ENCODE measurements at regions not wholly inside any gene's neighbourhood (a gene's known extent, or its start where the extent isn't known, plus 50 kb on each side); places are given as distances from the start of the nearest gene placed in this dataset.

DNA sequence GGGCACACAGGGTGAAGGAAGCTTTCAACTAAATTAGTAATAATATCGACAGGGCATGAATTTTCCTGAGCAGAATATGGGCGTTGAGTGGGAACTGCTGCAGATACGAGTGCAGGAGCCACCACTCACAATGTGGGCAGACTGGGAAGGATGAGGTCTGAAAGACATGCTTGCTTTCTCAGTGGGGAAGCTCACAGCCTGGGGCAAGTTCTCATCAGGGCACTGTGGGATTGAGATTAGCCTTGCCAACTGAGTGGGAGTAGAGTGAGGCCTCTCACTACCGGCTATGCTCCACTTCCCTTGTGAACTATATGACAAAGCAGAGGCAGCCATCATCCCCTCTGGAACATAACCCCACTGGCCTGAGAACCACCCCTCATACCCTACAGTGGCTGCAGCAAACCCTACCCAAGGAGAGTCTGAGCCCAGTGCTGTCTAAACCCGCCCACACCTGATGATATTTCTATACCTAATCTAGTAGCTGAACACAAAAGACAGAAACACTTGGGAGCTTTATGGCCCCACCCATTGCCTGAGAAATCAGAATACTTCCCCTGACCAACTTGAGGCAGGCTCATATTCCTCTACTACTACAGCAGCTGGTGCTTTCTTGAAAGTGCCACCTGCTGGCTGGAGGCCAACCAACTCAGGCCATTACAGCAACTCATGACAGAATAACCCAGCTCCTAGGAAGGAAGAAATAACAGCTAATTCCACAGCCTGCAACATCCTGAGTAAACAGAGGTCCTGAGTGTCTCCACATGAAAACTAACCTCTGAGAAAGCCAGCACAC, 173.7 kb upstream of the SPEF2 start:
- TF ChIP-seq, protein P1, sequence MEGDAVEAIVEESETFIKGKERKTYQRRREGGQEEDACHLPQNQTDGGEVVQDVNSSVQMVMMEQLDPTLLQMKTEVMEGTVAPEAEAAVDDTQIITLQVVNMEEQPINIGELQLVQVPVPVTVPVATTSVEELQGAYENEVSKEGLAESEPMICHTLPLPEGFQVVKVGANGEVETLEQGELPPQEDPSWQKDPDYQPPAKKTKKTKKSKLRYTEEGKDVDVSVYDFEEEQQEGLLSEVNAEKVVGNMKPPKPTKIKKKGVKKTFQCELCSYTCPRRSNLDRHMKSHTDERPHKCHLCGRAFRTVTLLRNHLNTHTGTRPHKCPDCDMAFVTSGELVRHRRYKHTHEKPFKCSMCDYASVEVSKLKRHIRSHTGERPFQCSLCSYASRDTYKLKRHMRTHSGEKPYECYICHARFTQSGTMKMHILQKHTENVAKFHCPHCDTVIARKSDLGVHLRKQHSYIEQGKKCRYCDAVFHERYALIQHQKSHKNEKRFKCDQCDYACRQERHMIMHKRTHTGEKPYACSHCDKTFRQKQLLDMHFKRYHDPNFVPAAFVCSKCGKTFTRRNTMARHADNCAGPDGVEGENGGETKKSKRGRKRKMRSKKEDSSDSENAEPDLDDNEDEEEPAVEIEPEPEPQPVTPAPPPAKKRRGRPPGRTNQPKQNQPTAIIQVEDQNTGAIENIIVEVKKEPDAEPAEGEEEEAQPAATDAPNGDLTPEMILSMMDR (IDR thresholded peaks at IDR 0.05; ENCODE audit: insufficient read depth, low read length, poor library complexity, severe bottlenecking): no peak
- no peak for TF ChIP-seq EZH2phosphoT487 (conservative IDR thresholded peaks at IDR 0.05; ENCODE audit: low read length)
